Stimulated activated CD4-positive, alpha-beta T cell treated with anti-CD3 and anti-CD28 coated beads, Interleukin-2, amount 100 ng/mL, for 24 hours (primary cell): ENCODE measurements at regions not wholly inside any gene's neighbourhood (a gene's known extent, or its start where the extent isn't known, plus 50 kb on each side); places are given as distances from the start of the nearest gene placed in this dataset.
"Not testable (repeated sequence)": the region's sequence is repeated elsewhere in the genome, so short reads cannot be mapped to it uniquely, and the experiment has no call there.

ENCODE experiments used
- DNase-seq, 2 donors: peaks; one replicate each; pipeline ENCODE4 v3.0.0-alpha.2; 2020

DNA sequence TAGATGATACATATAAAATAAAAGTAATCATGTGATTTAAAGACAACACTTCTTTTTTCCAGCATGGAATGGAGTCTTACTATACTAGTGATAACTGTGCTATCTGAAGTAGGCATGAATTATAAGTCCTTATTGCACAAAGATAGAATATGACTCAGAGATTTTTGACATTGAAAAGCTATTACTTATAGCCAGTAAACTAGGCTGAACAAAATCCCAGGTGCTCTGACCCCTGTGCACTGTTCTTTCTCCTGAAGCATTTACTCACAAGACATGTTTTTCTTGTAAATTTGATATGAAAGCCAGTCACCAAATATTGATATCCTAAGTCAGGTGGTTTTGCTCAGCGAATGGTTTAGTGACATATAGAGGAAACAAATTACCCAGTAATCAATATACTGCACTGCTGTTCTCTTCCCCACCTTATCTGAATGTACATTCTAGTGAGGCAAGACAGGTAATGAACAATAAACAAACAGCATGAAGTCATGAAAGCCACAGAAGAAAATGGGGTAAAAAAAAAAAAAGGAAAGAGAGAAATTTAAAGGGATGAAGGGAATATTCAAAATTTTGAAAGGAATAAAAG lies 1567.0 kb upstream of the SPRY2 start:
- no peak for DNase-seq

DNA sequence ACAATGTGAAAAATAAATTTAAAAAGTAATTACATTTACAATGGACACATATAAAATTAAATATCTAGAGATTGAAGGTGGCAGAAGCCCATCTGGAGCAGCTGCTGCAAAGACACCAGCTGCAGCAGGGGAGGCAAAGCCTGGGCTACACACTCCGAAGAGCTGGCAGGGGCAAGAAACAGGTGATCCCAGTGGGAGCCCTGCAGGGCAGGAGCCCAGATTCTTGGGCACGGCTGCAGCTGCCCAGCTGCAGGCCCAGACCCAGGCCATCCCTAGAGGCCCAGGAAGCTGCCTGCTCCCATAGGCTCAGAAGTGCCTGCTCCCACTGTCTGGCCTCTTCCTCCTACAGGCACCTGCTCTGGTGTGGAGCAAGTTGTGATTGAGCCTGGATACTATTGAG lies 1547.9 kb upstream of the SPRY2 start:
- DNase-seq: no peak

- DNase-seq: no peak
Observed at GRCh38 chr13:81874681-81875661, 1534.0 kb upstream of the SPRY2 start.

DNA sequence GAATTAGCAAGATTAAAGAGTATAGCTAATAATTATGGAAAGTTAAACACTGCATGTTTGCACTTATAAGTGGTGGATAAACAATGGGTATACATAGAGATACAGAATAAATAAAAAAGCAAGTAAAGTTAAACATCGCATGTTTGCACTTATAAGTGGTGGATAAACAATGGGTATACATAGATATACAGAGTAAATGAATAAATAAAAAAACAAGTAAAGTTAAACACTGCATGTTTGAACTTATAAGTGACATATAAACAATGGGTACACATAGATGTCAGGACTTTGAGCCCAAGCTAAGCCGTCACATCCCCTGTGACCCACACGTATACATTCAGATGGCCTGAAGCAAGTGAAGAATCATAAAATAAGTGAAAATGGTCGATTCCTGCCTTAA lies 1533.3 kb upstream of the SPRY2 start:
- DNase-seq: no peak

- DNase-seq: no peak
Observed at GRCh38 chr13:81872581-81872980, 1531.7 kb upstream of the SPRY2 start.

GRCh38 chr13:81871751-81872325 lies 1530.9 kb upstream of the SPRY2 start:
- DNase-seq: not testable (repeated sequence)

DNA sequence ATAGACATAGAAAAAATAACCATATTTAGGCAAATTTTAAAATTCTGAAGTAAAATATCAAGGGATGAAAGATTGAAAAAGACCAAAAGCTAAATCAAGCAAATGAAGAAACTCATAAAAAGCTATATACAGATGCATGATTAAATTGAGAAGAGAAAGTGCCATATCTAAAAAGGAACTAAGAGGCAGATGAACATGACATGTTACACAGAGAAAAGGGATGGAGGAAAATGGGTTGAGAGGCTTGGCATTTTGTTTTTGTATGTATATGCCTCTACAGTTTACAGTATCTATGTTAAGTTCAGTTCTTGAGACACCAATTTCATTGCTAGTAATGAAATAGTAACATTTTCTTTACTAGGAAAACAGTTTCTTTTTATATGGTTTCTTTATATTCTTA lies 1507.4 kb upstream of the SPRY2 start:
- no peak for DNase-seq

DNA sequence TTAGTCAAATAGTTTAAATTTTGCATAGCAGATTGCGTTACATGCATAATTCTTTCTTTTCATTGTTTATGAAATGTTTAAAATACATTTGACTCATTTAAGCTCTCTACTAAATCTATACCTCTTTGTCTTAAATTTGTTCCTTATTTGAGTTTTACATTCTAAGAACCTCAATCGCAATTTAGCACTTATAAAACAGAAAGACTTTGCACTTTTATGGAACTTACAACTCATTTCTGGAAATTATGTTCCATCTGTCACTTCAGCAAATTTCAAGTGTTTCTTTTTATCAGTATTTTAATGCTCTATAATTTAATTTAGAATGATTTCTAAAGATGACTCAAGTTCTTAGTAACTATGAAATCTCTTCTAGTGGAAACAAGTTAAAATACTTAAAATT lies 1505.8 kb upstream of the SPRY2 start:
- no peak for DNase-seq

DNA sequence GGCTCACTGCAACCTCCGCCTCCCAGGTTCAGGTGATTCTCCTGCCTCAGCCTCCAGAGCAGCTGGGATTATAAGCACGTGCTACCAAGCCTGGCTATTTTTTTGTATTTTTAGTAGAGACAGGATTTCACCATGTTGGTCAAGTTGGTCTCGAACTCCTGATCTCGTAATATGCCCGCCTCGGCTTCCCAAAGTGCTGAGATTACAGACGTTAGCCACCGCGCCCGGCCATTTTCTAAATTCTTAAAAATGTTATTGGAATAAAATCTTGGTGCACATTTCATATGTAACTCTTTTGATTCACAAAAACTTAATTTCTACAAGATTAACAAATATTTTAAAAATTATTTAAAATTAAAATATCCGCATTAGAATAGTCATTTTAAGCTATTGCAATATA lies 1480.3 kb upstream of the SPRY2 start:
- no peak for DNase-seq

DNA sequence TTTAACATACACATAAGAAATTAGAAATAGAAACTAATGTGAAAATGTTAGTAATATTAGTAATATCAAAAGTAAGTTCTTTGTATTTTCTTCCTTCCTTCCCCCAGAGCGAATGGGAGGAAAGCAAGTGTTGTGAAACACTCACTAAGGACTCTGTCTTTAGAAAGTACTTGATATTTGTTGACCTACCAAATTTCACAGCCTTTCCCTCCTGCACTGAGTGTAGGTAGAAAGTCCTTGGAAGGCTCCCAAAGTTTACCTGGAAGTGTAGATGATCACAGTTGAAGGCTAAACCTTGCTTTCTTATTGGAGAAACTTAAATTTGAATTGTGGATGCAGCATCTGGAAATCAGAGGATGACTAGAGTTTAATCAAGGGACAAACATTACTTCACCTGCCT lies 1459.5 kb upstream of the SPRY2 start:
- DNase-seq: no peak

- no peak for DNase-seq
Observed at GRCh38 chr13:81795710-81796109, 1454.8 kb upstream of the SPRY2 start.

DNA sequence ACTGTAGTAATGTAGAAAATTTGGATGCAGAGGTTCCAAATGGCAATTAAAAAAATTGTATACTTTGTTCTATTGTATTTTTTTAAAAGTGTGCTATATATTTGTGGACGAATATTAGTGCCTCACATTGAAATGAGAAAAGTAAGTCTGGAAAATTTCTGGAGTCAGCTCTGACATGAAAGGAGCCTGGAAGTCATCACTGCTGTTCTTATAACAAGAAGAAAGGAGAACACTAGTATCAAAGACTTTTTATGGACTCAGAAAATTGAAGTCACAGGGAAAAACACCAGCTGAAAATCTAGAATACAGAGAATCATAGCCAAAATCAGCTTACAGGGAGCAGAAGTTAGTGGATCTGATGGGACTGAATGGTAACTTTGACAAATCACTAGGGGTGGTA lies 1450.7 kb upstream of the SPRY2 start:
- no peak for DNase-seq

DNA sequence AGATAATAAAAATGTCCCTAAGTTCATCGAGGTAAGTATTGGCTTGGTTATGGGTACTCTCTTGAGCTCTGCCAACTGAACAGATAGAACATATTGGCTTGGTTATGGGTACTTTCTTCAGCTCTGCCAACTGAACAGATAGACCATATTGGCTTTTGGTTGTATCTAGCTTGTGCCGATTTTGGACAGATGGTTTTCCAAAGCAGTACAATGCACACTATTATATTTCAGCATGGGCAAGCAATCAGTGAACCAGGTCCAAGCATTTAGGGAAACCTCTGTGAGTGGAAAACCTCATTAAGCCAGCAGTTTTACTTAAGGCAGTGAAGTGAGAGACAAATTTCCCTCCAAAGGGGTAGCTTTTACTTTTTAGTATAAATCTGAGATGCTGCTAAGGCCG lies 1440.5 kb upstream of the SPRY2 start:
- no peak for DNase-seq

DNA sequence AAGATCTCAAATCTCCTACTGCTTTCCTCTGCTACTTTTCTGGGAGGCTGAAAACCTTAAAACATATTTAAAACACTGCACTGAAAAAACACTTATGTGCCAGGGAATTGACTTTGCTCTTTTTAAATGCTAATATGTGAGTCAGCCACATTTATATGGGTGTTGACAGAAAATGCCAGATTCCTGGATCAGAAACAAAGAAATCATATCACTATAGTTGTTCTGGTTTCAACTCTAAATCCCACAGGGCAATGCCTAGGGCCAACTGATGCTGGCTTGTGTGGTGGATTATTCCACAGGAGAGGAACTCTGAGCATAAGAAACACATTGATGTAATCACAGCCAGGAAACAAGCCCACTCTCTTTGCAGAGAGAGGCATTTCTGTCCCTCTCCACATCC lies 1439.0 kb upstream of the SPRY2 start:
- no peak for DNase-seq

GRCh38 chr13:81778350-81778749 lies 1437.4 kb upstream of the SPRY2 start:
- no peak for DNase-seq

DNA sequence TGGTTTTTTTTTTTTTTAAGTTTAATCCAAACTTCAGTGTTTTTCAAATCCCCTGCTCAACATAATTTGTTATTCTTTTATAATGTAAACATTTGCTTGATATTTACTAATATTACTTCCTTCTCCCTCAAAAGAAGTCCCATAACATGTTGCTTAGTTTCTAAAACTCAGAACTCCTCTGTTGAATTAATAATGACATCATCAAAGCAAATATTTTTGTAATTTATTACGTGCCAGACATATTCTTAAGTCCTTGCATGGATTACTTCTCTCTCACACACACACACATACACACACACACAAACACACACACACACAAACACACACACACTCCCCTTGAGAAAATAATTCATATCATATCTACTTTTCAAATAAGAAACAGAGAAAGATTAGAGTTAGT lies 1432.3 kb upstream of the SPRY2 start:
- no peak for DNase-seq

- no peak for DNase-seq
Observed at GRCh38 chr13:81771951-81772350, 1431.0 kb upstream of the SPRY2 start.

DNA sequence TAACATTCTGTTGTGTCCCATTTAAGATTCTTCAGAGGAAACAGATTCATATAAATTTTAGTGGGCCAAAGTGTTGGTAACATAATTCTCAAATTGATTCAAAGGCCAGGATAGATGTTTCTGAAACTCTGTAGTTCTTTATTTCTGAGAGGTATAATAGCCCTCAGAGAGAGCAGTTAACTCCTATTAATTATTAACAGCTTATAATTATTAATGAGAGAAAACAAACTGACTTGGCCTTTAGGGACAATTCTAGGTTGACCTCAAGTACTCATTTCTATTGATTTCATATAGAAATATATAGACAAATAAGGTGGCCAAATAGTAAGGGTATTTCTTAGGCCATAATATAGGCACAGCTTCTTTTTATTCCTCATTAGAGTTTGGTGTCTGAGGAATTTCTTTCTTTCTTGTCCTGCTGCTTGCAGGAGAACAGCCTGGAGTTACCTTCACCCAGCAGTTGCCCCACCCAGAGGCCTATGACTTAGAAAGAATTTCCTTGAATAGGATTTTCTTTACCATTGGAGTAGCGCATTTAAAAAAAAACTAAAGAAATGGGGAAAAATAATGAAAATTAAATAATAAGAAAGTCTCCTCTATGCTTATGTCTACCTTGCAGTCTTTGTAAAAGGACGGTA lies 1430.1 kb upstream of the SPRY2 start:
- no peak for DNase-seq

- no peak for DNase-seq
Observed at GRCh38 chr13:81762449-81762848, 1421.5 kb upstream of the SPRY2 start.

DNA sequence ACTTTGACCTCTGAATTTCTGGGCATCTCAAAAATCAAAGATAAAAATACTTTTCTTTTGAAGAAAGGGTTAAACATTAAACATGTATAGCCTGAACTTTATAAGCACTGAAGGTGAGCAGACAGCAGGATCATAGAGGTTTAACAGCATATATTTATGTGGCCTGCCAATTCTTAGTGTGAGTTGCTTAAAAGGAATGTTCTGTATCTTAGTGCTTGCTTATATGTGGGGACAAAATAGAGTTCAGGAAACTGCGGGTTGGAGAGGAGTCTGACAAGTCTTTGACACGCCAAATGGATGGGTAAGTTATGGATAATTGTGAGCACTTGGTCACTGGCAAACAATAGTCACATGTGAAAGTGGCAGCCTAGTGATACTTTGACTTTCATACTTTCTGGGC lies 1419.4 kb upstream of the SPRY2 start:
- DNase-seq: no peak

GRCh38 chr13:81757348-81757970 lies 1416.5 kb upstream of the SPRY2 start:
- DNase-seq: no peak

DNA sequence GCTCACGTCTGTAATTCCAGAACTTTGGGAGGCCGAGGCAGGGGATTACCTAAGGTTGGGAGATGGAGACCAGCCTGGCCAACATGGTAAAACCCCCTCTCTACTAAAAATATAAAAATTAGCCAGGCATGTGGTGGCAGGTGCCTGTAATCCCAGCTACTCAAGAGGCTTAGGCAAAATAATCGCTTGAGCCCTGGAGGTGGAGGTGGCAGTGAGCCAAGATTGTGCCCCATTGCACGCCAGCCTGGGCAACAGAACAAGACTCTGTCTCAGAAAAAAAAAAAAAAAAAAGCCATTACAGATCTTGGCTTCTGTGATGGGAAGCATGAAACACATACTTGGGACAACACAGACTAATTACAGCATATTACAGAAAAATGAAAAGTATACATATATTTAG lies 1404.5 kb upstream of the SPRY2 start:
- no peak for DNase-seq

- no peak for DNase-seq
Observed at GRCh38 chr13:81738364-81738763, 1397.4 kb upstream of the SPRY2 start.
